HCT116 (cell line): ENCODE measurements at regions not wholly inside any gene's neighbourhood (a gene's known extent, or its start where the extent isn't known, plus 50 kb on each side); places are given as distances from the start of the nearest gene placed in this dataset.

Experiments
- ATAC-seq: fragments of 200-7000 bp; cut with Tn5 transposase; 2 replicates; pipeline ENCODE4 v1.9.1; 2020; ENCODE audit warnings: mild to moderate bottlenecking, moderate library complexity
- BruUV-seq: library from RNA; stranded (reverse); fragments of 400-500 nt; replicated peaks from 2 replicates; lab custom pipeline; 2021; lab: Mats Ljungman, UMichigan
- CTCF ChIA-PET: fragments of 300-600 bp; sonication (Branson Sonifier 250); formaldehyde crosslinking; loops from one replicate; lab custom pipeline; 2021; ENCODE audit warnings: antibody characterized with exemption; lab: Charles Lee
- POLR2A ChIA-PET: fragments of 300-600, 350-600 bp; sonication (Branson Sonifier 250); formaldehyde crosslinking; loops from one replicate; lab custom pipeline; 2021; ENCODE audit warnings: antibody characterized with exemption; lab: Charles Lee
- RAD21 ChIA-PET, 2 experiments: fragments of 300-600 bp; sonication (Branson Sonifier 250); formaldehyde crosslinking; loops; one replicate each; lab custom pipeline; 2023; ENCODE audit warnings: low total read pairs in 2 of 2; ENCODE audit not compliant: uncharacterized antibody in 2 of 2, unreplicated experiment in 2 of 2, low non-redundant PET in 1 of 2; lab: Charles Lee
- DNase-seq: peaks from one replicate; pipeline ENCODE4 v3.0.0-alpha.2; 2010; ENCODE audit warnings: low read depth, low spot score
- H2AFZ ChIP-seq: fragments of 200-600 bp; shearing (Covaris generic), sonication (generic); 2 replicates; pipeline ENCODE4 v1.6.1; 2017; ENCODE audit warnings: low read depth, mixed run types, mixed read lengths, antibody characterized with exemption, low read length; ENCODE audit not compliant: poor library complexity, severe bottlenecking
- H3K27ac ChIP-seq: 2 replicates; pipeline ENCODE4 v1.5.1; 2012; ENCODE audit warnings: low read depth, low read length
- H3K27me3 ChIP-seq: fragments of 200-600 bp; sonication (generic); 2 replicates; pipeline ENCODE4 v1.6.1; 2016; ENCODE audit warnings: mixed run types, low read length, mixed read lengths; ENCODE audit not compliant: insufficient read depth
- H3K36me3 ChIP-seq, 2 experiments: fragments of 200-500 bp in 1 of 2; fragments of 200-600 bp in 1 of 2; sonication (Bioruptor generic) in 1 of 2; sonication (generic) in 1 of 2; 2 replicates each; pipeline versions ENCODE4 v1.5.1 to v1.6.1; 2014 to 2016; ENCODE audit warnings: low read length in 2 of 2, inconsistent platforms in 1 of 2, mixed read lengths in 1 of 2, mixed run types in 1 of 2; ENCODE audit not compliant: insufficient read depth in 2 of 2, control insufficient read depth in 1 of 2
- H3K4me1 ChIP-seq, 2 experiments: fragments of 200-600 bp in 1 of 2; sonication (generic) in 1 of 2; 2 replicates each; pipeline versions ENCODE4 v1.5.1 to v1.6.1; 2012 to 2017; ENCODE audit warnings: low read length in 2 of 2, inconsistent platforms in 1 of 2, mild to moderate bottlenecking in 1 of 2, mixed read lengths in 1 of 2, mixed run types in 1 of 2, moderate library complexity in 1 of 2; ENCODE audit not compliant: insufficient read depth in 2 of 2, control insufficient read depth in 1 of 2
- H3K4me2 ChIP-seq: fragments of 200-600 bp; sonication (generic); 2 replicates; pipeline ENCODE4 v1.6.1; 2017; ENCODE audit warnings: mixed run types, low read length, mixed read lengths
- H3K4me3 ChIP-seq, 2 experiments: fragments of 200-600 bp in 1 of 2; sonication (generic) in 1 of 2; replicated peaks in 1 of 2; 2 replicates each; pipeline ENCODE4 v1.5.1; 2011 to 2016; ENCODE audit warnings: low read length in 2 of 2, control low read depth in 1 of 2, low read depth in 1 of 2, mild to moderate bottlenecking in 1 of 2, mixed read lengths in 1 of 2, mixed run types in 1 of 2
- H3K79me2 ChIP-seq: fragments of 200-600 bp; sonication (generic); 2 replicates; pipeline ENCODE4 v1.6.1; 2017; ENCODE audit warnings: mild to moderate bottlenecking, mixed run types, low read length, moderate library complexity, mixed read lengths; ENCODE audit not compliant: insufficient read depth
- H3K9ac ChIP-seq: fragments of 200-600 bp; sonication (generic); 2 replicates; pipeline ENCODE4 v1.6.1; 2016; ENCODE audit warnings: low read length, mixed read lengths
- H3K9me2 ChIP-seq: fragments of 200-600 bp; sonication (generic), shearing (Covaris generic); 2 replicates; pipeline ENCODE4 v1.6.1; 2017; ENCODE audit warnings: mixed run types, mild to moderate bottlenecking, moderate library complexity; ENCODE audit not compliant: insufficient read depth
- H3K9me3 ChIP-seq, 2 experiments: fragments of 200-500 bp in 1 of 2; fragments of 200-600 bp in 1 of 2; sonication (Bioruptor generic) in 1 of 2; sonication (generic) in 1 of 2; 2 replicates each; pipeline ENCODE4 v1.6.1; 2014 to 2017; ENCODE audit warnings: low read length in 2 of 2, mixed read lengths in 2 of 2, inconsistent platforms in 1 of 2, low read depth in 1 of 2, mild to moderate bottlenecking in 1 of 2, mixed run types in 1 of 2, moderate library complexity in 1 of 2; ENCODE audit not compliant: control insufficient read depth in 1 of 2, insufficient read depth in 1 of 2
- H4K20me1 ChIP-seq: fragments of 200-600 bp; sonication (generic), shearing (Covaris generic); 2 replicates; pipeline ENCODE4 v1.6.1; 2017; ENCODE audit warnings: mixed run types, mild to moderate bottlenecking, moderate library complexity; ENCODE audit not compliant: insufficient read depth
- CEBPB ChIP-seq: IDR thresholded peaks from 2 replicates; pipeline ENCODE4 v1.6.1; 2012; ENCODE audit warnings: low read depth
- EGR1 ChIP-seq: IDR thresholded peaks from 2 replicates; pipeline ENCODE4 v1.6.1; 2012; ENCODE audit warnings: low read depth
- ELF1 ChIP-seq: IDR thresholded peaks from 2 replicates; pipeline ENCODE4 v1.6.1; 2012; ENCODE audit warnings: low read depth, borderline replicate concordance
- EZH2phosphoT487 ChIP-seq: fragments of 200-600 bp; IDR thresholded peaks from 2 replicates; pipeline ENCODE4 v1.6.1; 2018; ENCODE audit warnings: antibody characterized with exemption, borderline replicate concordance
- FOSL1 ChIP-seq: IDR thresholded peaks from 2 replicates; pipeline ENCODE4 v1.6.1; 2012; ENCODE audit warnings: low read depth
- JUND ChIP-seq: IDR thresholded peaks from 2 replicates; pipeline ENCODE4 v1.6.1; 2012
- POLR2AphosphoS5 ChIP-seq: IDR thresholded peaks from 2 replicates; pipeline ENCODE4 v1.6.1; 2011; ENCODE audit warnings: mild to moderate bottlenecking, low read depth, low read length, moderate library complexity
- RAD21 ChIP-seq: IDR thresholded peaks from 2 replicates; pipeline ENCODE4 v1.6.1; 2012; ENCODE audit warnings: low read depth, mild to moderate bottlenecking
- SIN3A ChIP-seq: IDR thresholded peaks from 2 replicates; pipeline ENCODE4 v1.6.1; 2012; ENCODE audit warnings: low read depth
- SP1 ChIP-seq: IDR thresholded peaks from 2 replicates; pipeline ENCODE4 v1.6.1; 2012; ENCODE audit warnings: low read depth
- SRF ChIP-seq: IDR thresholded peaks from 2 replicates; pipeline ENCODE4 v1.6.1; 2012; ENCODE audit warnings: low read depth
- YY1 ChIP-seq: IDR thresholded peaks from 2 replicates; pipeline ENCODE4 v1.6.1; 2011; ENCODE audit warnings: low read length, low read depth, moderate library complexity, mild to moderate bottlenecking; ENCODE audit not compliant: insufficient replicate concordance; ENCODE audit errors: extremely low read depth
- ZFX ChIP-seq: fragments of 450-650 bp; IDR thresholded peaks from 2 replicates; pipeline ENCODE4 v1.6.1; 2017
- ZNF274 ChIP-seq: fragments of 200-500 bp; sonication (Bioruptor generic); IDR thresholded peaks from 2 replicates; pipeline ENCODE4 v1.6.1; 2014; ENCODE audit warnings: mild to moderate bottlenecking, low read depth, low read length, inconsistent platforms
- intact Hi-C: fragments of 100-400 bp; cut with micrococcal nuclease; formaldehyde crosslinking; loops from 2 replicates; pipeline ENCODE4 v1.10.0; 2022
- TF ChIP-seq, protein P1 (sequence below): IDR thresholded peaks from 2 replicates; pipeline ENCODE4 v1.6.1; 2012
- TF ChIP-seq, protein P2 (sequence below): IDR thresholded peaks from 2 replicates; pipeline ENCODE4 v1.6.1; 2012; ENCODE audit warnings: low read depth
- TF ChIP-seq, protein P3 (sequence below), 3 experiments: fragments of 200-600 bp in 1 of 3; sonication (generic) in 1 of 3; IDR thresholded peaks in 2 of 3; conservative IDR thresholded peaks in 1 of 3; 2 replicates each; pipeline ENCODE4 v1.5.1; 2012 to 2017; ENCODE audit warnings: low read depth in 2 of 3, low read length in 2 of 3, antibody characterized with exemption in 1 of 3, borderline replicate concordance in 1 of 3, control low read depth in 1 of 3, mild to moderate bottlenecking in 1 of 3, mixed read lengths in 1 of 3, mixed run types in 1 of 3, moderate library complexity in 1 of 3; ENCODE audit not compliant: insufficient read depth in 1 of 3
- TF ChIP-seq, protein P4 (sequence below): IDR thresholded peaks from 2 replicates; pipeline ENCODE4 v1.6.1; 2011; ENCODE audit warnings: mild to moderate bottlenecking, low read length, moderate library complexity; ENCODE audit not compliant: insufficient replicate concordance; ENCODE audit errors: extremely low read depth

DNA sequence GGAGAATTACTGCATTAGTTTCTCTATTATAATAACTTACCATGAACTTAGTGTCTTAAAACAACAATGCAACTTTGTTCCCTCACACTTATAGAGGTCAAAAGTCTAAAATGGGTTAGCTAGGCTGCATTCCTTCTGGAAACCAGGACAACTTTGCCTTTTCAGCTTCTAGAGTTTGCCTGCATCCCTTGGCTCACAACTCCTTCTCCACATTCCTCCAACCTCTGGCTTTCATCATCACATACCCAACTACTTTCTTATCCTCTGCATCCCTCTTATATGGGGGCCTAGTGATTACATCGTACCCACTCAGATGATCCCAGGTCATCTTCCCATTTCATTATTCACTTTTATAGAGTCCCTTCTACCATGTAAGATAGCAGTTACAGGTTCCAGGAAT lies 251.1 kb downstream of the C12orf50 start:
- no peak for ATAC-seq
- Histone ChIP-seq H3K4me1 (no peaks in the 10 kb centered on the region), H3K9me2 (no peaks in the 10 kb centered on the region), H4K20me1 (no peaks in the 10 kb centered on the region), H3K4me2 (no peak overlapping the region), H3K4me3 (no peak overlapping the region), H3K36me3 (no peaks in the 10 kb centered on the region), H3K27ac (no peak overlapping the region), H3K9me3 (no peaks in the 10 kb centered on the region), H3K9ac (no peak overlapping the region), H3K79me2 (no peaks in the 10 kb centered on the region), H2AFZ (no peak overlapping the region), H3K27me3 (no peaks in the 10 kb centered on the region)
- RAD21 ChIA-PET: no interaction called here
- BruUV-seq: no TSS peak
- CTCF ChIA-PET: no interaction called here
- no peak for DNase-seq
- POLR2A ChIA-PET: no interaction called here
- TF ChIP-seq CEBPB (no peak), ZFX (no peak), RAD21 (no peak), JUND (no peak), POLR2AphosphoS5 (no peak), SP1 (no peak), SRF (no peak), YY1 (no peak), FOSL1 (no peak), EGR1 (no peak), EZH2phosphoT487 (no peak), SIN3A (no peak), ZNF274 (no peak), ELF1 (no peak)
- TF ChIP-seq, protein P1, sequence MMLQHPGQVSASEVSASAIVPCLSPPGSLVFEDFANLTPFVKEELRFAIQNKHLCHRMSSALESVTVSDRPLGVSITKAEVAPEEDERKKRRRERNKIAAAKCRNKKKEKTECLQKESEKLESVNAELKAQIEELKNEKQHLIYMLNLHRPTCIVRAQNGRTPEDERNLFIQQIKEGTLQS: no peak
- TF ChIP-seq, protein P2, sequence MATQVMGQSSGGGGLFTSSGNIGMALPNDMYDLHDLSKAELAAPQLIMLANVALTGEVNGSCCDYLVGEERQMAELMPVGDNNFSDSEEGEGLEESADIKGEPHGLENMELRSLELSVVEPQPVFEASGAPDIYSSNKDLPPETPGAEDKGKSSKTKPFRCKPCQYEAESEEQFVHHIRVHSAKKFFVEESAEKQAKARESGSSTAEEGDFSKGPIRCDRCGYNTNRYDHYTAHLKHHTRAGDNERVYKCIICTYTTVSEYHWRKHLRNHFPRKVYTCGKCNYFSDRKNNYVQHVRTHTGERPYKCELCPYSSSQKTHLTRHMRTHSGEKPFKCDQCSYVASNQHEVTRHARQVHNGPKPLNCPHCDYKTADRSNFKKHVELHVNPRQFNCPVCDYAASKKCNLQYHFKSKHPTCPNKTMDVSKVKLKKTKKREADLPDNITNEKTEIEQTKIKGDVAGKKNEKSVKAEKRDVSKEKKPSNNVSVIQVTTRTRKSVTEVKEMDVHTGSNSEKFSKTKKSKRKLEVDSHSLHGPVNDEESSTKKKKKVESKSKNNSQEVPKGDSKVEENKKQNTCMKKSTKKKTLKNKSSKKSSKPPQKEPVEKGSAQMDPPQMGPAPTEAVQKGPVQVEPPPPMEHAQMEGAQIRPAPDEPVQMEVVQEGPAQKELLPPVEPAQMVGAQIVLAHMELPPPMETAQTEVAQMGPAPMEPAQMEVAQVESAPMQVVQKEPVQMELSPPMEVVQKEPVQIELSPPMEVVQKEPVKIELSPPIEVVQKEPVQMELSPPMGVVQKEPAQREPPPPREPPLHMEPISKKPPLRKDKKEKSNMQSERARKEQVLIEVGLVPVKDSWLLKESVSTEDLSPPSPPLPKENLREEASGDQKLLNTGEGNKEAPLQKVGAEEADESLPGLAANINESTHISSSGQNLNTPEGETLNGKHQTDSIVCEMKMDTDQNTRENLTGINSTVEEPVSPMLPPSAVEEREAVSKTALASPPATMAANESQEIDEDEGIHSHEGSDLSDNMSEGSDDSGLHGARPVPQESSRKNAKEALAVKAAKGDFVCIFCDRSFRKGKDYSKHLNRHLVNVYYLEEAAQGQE: no peak
- TF ChIP-seq, protein P3, sequence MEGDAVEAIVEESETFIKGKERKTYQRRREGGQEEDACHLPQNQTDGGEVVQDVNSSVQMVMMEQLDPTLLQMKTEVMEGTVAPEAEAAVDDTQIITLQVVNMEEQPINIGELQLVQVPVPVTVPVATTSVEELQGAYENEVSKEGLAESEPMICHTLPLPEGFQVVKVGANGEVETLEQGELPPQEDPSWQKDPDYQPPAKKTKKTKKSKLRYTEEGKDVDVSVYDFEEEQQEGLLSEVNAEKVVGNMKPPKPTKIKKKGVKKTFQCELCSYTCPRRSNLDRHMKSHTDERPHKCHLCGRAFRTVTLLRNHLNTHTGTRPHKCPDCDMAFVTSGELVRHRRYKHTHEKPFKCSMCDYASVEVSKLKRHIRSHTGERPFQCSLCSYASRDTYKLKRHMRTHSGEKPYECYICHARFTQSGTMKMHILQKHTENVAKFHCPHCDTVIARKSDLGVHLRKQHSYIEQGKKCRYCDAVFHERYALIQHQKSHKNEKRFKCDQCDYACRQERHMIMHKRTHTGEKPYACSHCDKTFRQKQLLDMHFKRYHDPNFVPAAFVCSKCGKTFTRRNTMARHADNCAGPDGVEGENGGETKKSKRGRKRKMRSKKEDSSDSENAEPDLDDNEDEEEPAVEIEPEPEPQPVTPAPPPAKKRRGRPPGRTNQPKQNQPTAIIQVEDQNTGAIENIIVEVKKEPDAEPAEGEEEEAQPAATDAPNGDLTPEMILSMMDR (IDR thresholded peaks at IDR 0.05 in 2 of 3, conservative IDR thresholded peaks at IDR 0.05 in 1 of 3; ENCODE audit: borderline replicate concordance in 1 of 3, insufficient read depth in 1 of 3, low read depth in 2 of 3, low read length in 2 of 3): no peak
- TF ChIP-seq, protein P4, sequence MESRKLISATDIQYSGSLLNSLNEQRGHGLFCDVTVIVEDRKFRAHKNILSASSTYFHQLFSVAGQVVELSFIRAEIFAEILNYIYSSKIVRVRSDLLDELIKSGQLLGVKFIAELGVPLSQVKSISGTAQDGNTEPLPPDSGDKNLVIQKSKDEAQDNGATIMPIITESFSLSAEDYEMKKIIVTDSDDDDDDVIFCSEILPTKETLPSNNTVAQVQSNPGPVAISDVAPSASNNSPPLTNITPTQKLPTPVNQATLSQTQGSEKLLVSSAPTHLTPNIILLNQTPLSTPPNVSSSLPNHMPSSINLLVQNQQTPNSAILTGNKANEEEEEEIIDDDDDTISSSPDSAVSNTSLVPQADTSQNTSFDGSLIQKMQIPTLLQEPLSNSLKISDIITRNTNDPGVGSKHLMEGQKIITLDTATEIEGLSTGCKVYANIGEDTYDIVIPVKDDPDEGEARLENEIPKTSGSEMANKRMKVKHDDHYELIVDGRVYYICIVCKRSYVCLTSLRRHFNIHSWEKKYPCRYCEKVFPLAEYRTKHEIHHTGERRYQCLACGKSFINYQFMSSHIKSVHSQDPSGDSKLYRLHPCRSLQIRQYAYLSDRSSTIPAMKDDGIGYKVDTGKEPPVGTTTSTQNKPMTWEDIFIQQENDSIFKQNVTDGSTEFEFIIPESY: no peak
- intact Hi-C loops: no loop called here
